Neutrophil (primary cell): ENCODE measurements at regions not wholly inside any gene's neighbourhood (a gene's known extent, or its start where the extent isn't known, plus 50 kb on each side); places are given as distances from the start of the nearest gene placed in this dataset.

Source experiments
- H3K27ac ChIP-seq: fragments of 200-600 bp; sonication (generic); 2 replicates; pipeline ENCODE4 v1.5.1; 2016; ENCODE audit warnings: mild to moderate bottlenecking, moderate library complexity
- H3K27me3 ChIP-seq: fragments of 200-600 bp; sonication (generic); 2 replicates; pipeline ENCODE4 v1.6.0; 2016; ENCODE audit warnings: mild to moderate bottlenecking
- H3K36me3 ChIP-seq: fragments of 200-600 bp; sonication (generic); 2 replicates; pipeline ENCODE4 v1.5.1; 2017
- H3K4me1 ChIP-seq, 2 experiments: fragments of 200-600 bp in 1 of 2; sonication (generic) in 1 of 2; 1 replicate in 1 of 2; 2 replicates in 1 of 2; pipeline versions ENCODE4 v1.5.1 to v1.6.1; 2013 to 2016; ENCODE audit warnings: low read depth in 1 of 2, low read length in 1 of 2, mild to moderate bottlenecking in 1 of 2, moderate library complexity in 1 of 2; ENCODE audit not compliant: control insufficient read depth in 1 of 2, insufficient read depth in 1 of 2
- H3K4me3 ChIP-seq, 2 experiments: fragments of 200-600 bp in 1 of 2; sonication (generic) in 1 of 2; 1 replicate in 1 of 2; 2 replicates in 1 of 2; pipeline ENCODE4 v1.5.1; 2013 to 2016; ENCODE audit warnings: low read depth in 1 of 2, low read length in 1 of 2, mild to moderate bottlenecking in 1 of 2, moderate library complexity in 1 of 2
- H3K9me3 ChIP-seq: fragments of 200-600 bp; sonication (generic); 2 replicates; pipeline ENCODE4 v1.5.1; 2016
- TF ChIP-seq, protein P1 (sequence below): fragments of 200-600 bp; sonication (generic); IDR thresholded peaks from 2 replicates; pipeline ENCODE4 v1.5.1; 2016; ENCODE audit warnings: antibody characterized with exemption

DNA sequence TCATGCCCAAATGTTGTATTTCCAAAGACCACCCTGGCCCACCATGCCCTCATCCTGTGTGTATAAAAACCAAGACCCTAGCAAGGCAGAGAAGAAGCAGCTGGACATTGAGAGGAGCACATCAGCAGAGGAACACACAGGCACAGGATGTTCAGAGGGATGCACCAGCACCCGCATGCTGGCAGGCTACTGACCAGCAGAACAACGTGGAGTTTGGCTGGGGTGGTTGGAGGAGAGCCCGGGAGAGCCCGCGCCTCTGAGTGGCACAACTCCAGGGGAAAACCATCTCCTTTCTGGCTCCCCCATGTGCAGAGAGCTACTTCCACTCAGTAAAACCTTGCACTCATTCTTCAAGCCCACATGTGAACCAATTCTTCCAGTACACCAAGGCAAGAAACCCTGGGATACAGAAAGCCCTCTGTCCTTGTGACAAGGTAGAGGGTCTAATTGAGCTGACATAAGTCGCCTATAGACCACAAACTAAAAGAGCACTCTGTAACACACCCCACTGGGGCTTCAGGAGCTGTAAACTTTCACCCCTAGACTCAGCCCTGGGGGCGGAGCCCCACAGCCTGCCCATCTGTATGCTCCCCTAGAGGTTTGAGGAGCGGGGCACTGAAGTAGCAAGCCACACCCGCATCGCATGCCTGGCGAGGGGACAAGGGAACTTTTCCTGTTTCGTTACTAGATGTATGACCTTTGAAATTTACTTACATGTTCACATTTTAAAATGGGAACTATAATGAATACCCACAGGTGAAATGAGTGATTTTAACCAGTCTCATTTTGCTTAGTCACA is 831.5 kb upstream of the CITED2 start:
- TF ChIP-seq, protein P1, sequence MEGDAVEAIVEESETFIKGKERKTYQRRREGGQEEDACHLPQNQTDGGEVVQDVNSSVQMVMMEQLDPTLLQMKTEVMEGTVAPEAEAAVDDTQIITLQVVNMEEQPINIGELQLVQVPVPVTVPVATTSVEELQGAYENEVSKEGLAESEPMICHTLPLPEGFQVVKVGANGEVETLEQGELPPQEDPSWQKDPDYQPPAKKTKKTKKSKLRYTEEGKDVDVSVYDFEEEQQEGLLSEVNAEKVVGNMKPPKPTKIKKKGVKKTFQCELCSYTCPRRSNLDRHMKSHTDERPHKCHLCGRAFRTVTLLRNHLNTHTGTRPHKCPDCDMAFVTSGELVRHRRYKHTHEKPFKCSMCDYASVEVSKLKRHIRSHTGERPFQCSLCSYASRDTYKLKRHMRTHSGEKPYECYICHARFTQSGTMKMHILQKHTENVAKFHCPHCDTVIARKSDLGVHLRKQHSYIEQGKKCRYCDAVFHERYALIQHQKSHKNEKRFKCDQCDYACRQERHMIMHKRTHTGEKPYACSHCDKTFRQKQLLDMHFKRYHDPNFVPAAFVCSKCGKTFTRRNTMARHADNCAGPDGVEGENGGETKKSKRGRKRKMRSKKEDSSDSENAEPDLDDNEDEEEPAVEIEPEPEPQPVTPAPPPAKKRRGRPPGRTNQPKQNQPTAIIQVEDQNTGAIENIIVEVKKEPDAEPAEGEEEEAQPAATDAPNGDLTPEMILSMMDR: no peak
- Histone ChIP-seq H3K27me3 (no peaks in the 10 kb centered on the region), H3K4me1 (no peaks in the 10 kb centered on the region)

DNA sequence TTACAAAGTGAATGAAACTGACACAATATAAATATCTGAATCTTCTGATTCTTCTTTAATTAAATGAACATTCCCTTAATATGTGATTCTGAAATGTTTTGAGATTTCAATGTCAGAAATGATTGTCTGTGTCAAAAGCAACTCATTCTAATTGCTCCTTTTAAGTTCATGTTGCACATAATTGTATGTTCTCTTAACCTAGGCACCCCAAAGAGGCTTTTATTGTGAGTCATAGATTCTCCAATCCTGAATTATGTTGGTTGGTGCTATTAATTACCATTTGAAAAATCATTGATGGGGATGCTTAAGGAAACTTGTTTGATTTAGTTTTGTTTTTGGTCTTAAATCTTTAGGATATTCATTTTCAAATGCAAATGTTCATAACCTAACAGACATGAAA is 829.7 kb upstream of the CITED2 start:
- Histone ChIP-seq H3K4me1 (no peaks in the 10 kb centered on the region), H3K4me3 (no peak overlapping the region), H3K36me3 (no peaks in the 10 kb centered on the region), H3K27me3 (no peaks in the 10 kb centered on the region), H3K27ac (no peak overlapping the region), H3K9me3 (no peaks in the 10 kb centered on the region)
- TF ChIP-seq, protein P1: no peak

More for the DNA sequence above, 831.5 kb upstream of the CITED2 start:
- Histone ChIP-seq H3K27ac (no peak overlapping the region), H3K36me3 (no peaks in the 10 kb centered on the region), H3K4me3 (no peak overlapping the region), H3K9me3 (no peaks in the 10 kb centered on the region)

DNA sequence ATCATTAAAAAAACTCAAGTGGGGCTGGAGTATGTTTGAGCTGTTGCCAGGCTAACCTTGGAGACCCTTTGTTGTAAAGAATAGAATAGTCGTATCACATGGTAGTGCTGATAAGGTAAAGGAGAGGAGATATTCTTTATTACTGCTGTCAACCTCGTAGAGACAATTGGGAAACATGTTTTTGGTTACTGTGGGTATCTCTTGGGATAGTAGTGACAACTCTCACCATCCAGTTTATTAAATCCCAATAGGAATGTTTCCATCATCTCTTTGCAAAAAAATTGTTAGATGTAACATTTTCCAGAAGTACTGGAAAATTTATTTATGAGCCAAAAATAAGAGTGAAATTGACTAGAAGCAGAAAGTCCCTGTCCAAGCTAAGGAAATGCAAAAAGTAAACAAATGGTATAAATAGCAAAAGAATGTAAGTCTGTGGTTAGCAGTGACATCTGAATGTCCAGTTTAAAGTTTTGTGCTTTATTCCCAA is 829.3 kb upstream of the CITED2 start:
- no peaks in the 10 kb centered on the region for H3K9me3 ChIP-seq
- H3K4me3 ChIP-seq: no peak overlapping the region
- H3K36me3 ChIP-seq: no peaks in the 10 kb centered on the region
- H3K4me1 ChIP-seq: no peaks in the 10 kb centered on the region
- no peak overlapping the region for H3K27ac ChIP-seq
- TF ChIP-seq, protein P1: no peak
- no peaks in the 10 kb centered on the region for H3K27me3 ChIP-seq

DNA sequence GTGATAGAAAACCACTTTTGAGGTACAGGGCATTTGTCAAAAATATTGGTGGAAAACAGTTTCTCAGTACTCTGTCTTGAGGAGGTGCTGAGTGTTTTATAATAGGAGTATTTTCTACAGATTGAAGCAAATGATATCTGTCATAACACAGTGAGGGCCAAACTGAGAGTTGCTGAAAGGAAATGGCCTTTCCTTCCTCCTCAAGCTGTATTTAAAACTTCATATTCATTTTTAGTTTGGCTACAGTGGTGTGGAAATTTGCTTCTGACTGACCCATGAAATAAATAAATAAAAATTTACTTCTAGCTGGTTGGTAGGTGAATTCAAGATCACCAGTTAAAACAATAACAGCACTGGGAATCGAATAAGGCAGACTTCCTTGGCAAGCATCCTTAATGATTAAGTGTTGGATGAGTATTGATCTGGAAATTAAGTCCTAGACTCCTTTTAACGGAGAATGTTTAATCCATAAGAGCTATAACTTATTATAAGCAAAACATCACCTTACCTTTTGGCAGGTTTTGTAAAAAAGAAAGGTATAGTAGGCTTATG is 828.6 kb upstream of the CITED2 start:
- no peaks in the 10 kb centered on the region for H3K36me3 ChIP-seq
- H3K4me1 ChIP-seq: no peaks in the 10 kb centered on the region
- no peaks in the 10 kb centered on the region for H3K9me3 ChIP-seq
- H3K4me3 ChIP-seq: no peak overlapping the region
- no peak overlapping the region for H3K27ac ChIP-seq
- no peaks in the 10 kb centered on the region for H3K27me3 ChIP-seq
- TF ChIP-seq, protein P1: no peak

DNA sequence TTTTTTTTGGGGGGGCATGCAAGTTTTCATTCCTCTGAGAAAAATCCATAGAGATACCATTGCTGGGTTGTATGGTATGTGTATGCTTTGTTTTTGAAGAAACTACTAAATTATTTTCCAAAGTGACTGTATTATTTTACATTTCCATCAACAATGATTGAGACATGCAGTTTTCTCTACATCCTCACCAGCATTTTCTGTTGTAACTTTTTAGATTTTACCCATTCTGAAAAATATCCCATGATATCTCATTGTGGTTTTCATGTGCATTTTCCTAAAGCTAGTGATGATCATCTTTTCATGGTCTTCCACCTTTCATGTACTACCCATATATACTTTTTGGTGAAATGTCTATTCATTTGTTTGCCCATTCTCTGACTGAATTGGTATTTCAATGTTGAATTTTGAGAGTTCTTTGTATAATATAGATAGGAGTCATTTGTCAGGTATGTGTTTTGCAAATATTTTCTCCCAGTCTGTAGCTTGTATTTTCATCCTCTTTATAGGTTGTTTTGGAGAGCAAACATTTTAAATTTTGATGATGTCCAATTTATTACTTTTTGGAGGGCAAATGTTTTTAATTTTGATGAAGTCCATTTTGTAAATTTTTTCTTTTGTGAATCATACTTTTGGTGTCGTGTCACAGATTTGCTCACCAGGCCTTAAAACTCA is 827.5 kb upstream of the CITED2 start:
- H3K4me1 ChIP-seq: no peaks in the 10 kb centered on the region
- H3K4me3 ChIP-seq: no peak overlapping the region
- no peak overlapping the region for H3K27ac ChIP-seq
- TF ChIP-seq, protein P1: no peak
- H3K9me3 ChIP-seq: no peaks in the 10 kb centered on the region
- H3K36me3 ChIP-seq: no peaks in the 10 kb centered on the region
- no peaks in the 10 kb centered on the region for H3K27me3 ChIP-seq
